Stomach (tissue), 8 donors: ENCODE measurements at regions not wholly inside any gene's neighbourhood (a gene's known extent, or its start where the extent isn't known, plus 50 kb on each side); places are given as distances from the start of the nearest gene placed in this dataset.

Source experiments
- DNase-seq, 2 donors: peaks; one replicate each; pipeline versions ENCODE4 v3.0.0 to v3.0.0-alpha.2; 2013 to 2019
- H3K27ac ChIP-seq, 5 donors: fragments of 200-600 bp in 4 of 5; sonication (generic) in 4 of 5; one replicate each; pipeline ENCODE4 v1.5.1; 2013 to 2019; ENCODE audit warnings: mild to moderate bottlenecking in 1 of 5, moderate library complexity in 1 of 5
- H3K27me3 ChIP-seq, 3 donors: fragments of 200-600 bp; sonication (generic); one replicate each; pipeline ENCODE4 v1.5.1; 2017 to 2019; ENCODE audit warnings: mixed run types in 1 of 3
- H3K36me3 ChIP-seq, 4 donors: fragments of 200-600 bp; sonication (generic); 1 replicate in 3 of 4; 2 replicates in 1 of 4; pipeline ENCODE4 v1.5.1; 2016 to 2019
- H3K4me1 ChIP-seq, 4 donors: fragments of 200-600 bp; sonication (generic); one replicate each; pipeline ENCODE4 v1.5.1; 2016 to 2019
- H3K4me3 ChIP-seq, 4 donors: fragments of 200-600 bp; sonication (generic) in 3 of 4; one replicate each; pipeline ENCODE4 v1.5.1; 2016 to 2019; ENCODE audit warnings: mild to moderate bottlenecking in 1 of 4
- H3K9me3 ChIP-seq, 4 donors: fragments of 200-600 bp; sonication (generic); one replicate each; pipeline ENCODE4 v1.5.1; 2016 to 2019
- CTCF ChIP-seq, 7 experiments: fragments of 450-650 bp in 4 of 7; fragments of 200-600 bp in 3 of 7; sonication (generic) in 3 of 7; IDR thresholded peaks; one replicate each; pipeline ENCODE4 v1.5.1; 2016 to 2019; ENCODE audit warnings: antibody characterized with exemption in 7 of 7, control low read depth in 2 of 7, mild to moderate bottlenecking in 1 of 7
- EP300 ChIP-seq: sonication (generic); formaldehyde crosslinking; IDR thresholded peaks from one replicate; pipeline ENCODE4 v1.6.1; 2017; ENCODE audit warnings: antibody characterized with exemption
- POLR2A ChIP-seq, 4 donors: fragments of 450-650 bp; IDR thresholded peaks; one replicate each; pipeline ENCODE4 v1.6.1; 2016; ENCODE audit warnings: antibody characterized with exemption in 4 of 4, control low read depth in 2 of 4, mild to moderate bottlenecking in 1 of 4, moderate library complexity in 1 of 4
- POLR2AphosphoS5 ChIP-seq, 3 donors: sonication (generic); formaldehyde crosslinking; IDR thresholded peaks; one replicate each; pipeline ENCODE4 v1.6.1; 2016; ENCODE audit warnings: antibody characterized with exemption in 3 of 3
- WGBS, 5 donors: extraction: QIAGEN DNeasy Blood & Tissue Kit in 3 of 5; methylation state at CpG; one replicate each; pipeline versions ENCODE4 v1.1.5 to v1.1.7; 2013 to 2018; 5-methylcytosine and 5-hydroxymethylcytosine counted together
- intact Hi-C: fragments of 100-400 bp; cut with DNase I; formaldehyde crosslinking; loops from one replicate; pipeline ENCODE4 v1.15.1; 2023; ENCODE audit warnings: low total_unique reads
- donor health status: healthy with polysubstance abuse.
- donor health status: Bipolar disorder and iron deficiency.
- donor health status: healthy.

GRCh38 chr21:22416555-22416954 is 1418.3 kb downstream of the NCAM2 start:
- Histone ChIP-seq H3K9me3 (no peaks in the 10 kb centered on the region), H3K27ac (no peak overlapping the region), H3K4me3 (no peak overlapping the region), H3K36me3 (no peaks in the 10 kb centered on the region), H3K27me3 (no peaks in the 10 kb centered on the region), H3K4me1 (no peaks in the 10 kb centered on the region)
- no peak for DNase-seq
- whole genome bisulfite sequencing, 5 donors = 68 to 84% (median 78%) methylated on average over 1 of the region's 1 CpG
- intact Hi-C loops = no loop called here
- TF ChIP-seq EP300 = no peak
- no peak for TF ChIP-seq POLR2A (IDR thresholded peaks at IDR 0.05)
- TF ChIP-seq CTCF (IDR thresholded peaks at IDR 0.05) = no peak
- TF ChIP-seq POLR2AphosphoS5 (IDR thresholded peaks at IDR 0.05) = no peak

- WGBS, 5 donors = 67 to 79% (median 76%) methylated on average over 6 of the region's 6 CpGs
- Histone ChIP-seq H3K9me3 (peaks cover 0 to 6% (median 0%) of the 10 kb centered on the region in 4 donors), H3K4me1 (no peaks in the 10 kb centered on the region), H3K4me3 (no peak overlapping the region), H3K27me3 (no peaks in the 10 kb centered on the region), H3K36me3 (no peaks in the 10 kb centered on the region), H3K27ac (no peak overlapping the region)
- DNase-seq = peak in 1 of 2 donors; percentile 36
- intact Hi-C loops = no loop called here
- no peak for TF ChIP-seq POLR2AphosphoS5 (IDR thresholded peaks at IDR 0.05)
- TF ChIP-seq POLR2A (IDR thresholded peaks at IDR 0.05) = no peak
- no peak for TF ChIP-seq CTCF (IDR thresholded peaks at IDR 0.05)
- TF ChIP-seq EP300 = no peak
Observed at GRCh38 chr21:22421416-22422180, 1423.4 kb downstream of the NCAM2 start.

GRCh38 chr21:22438428-22439086 is 1440.3 kb downstream of the NCAM2 start:
- H3K36me3 ChIP-seq = no peaks in the 10 kb centered on the region
- intact Hi-C loops = no loop called here
- no peak for TF ChIP-seq POLR2A (IDR thresholded peaks at IDR 0.05)
- no peaks in the 10 kb centered on the region for H3K27me3 ChIP-seq
- WGBS, 5 donors = 67 to 81% (median 77%) methylated on average over 8 of the region's 8 CpGs
- no peak overlapping the region for H3K27ac ChIP-seq
- no peaks in the 10 kb centered on the region for H3K4me1 ChIP-seq
- H3K9me3 ChIP-seq = peaks cover 0 to 8% (median 3%) of the 10 kb centered on the region in 4 donors
- DNase-seq = no peak
- no peak overlapping the region for H3K4me3 ChIP-seq

- intact Hi-C loops = no loop called here
- no peak overlapping the region for H3K27ac ChIP-seq
- no peak overlapping the region for H3K4me3 ChIP-seq
- peaks cover 0 to 6% (median 0%) of the 10 kb centered on the region in 4 donors for H3K9me3 ChIP-seq
- H3K4me1 ChIP-seq = no peaks in the 10 kb centered on the region
- H3K36me3 ChIP-seq = no peaks in the 10 kb centered on the region
- no peak for DNase-seq
- H3K27me3 ChIP-seq = no peaks in the 10 kb centered on the region
- 65 to 73% (median 69%) methylated on average over 5 of the region's 5 CpGs for WGBS, 5 donors
- TF ChIP-seq CTCF (IDR thresholded peaks at IDR 0.05) (no peak), POLR2AphosphoS5 (IDR thresholded peaks at IDR 0.05) (no peak), EP300 (no peak), POLR2A (IDR thresholded peaks at IDR 0.05) (no peak)
Observed at GRCh38 chr21:22444990-22445389, 1446.8 kb downstream of the NCAM2 start.

GRCh38 chr21:22450507-22450906 is 1452.3 kb downstream of the NCAM2 start:
- H3K4me1 ChIP-seq = no peaks in the 10 kb centered on the region
- TF ChIP-seq EP300 (no peak), POLR2A (IDR thresholded peaks at IDR 0.05) (no peak), CTCF (IDR thresholded peaks at IDR 0.05) (no peak), POLR2AphosphoS5 (IDR thresholded peaks at IDR 0.05) (no peak)
- H3K36me3 ChIP-seq = no peaks in the 10 kb centered on the region
- intact Hi-C loops = no loop called here
- no peaks in the 10 kb centered on the region for H3K9me3 ChIP-seq
- H3K27ac ChIP-seq = no peak overlapping the region
- H3K4me3 ChIP-seq = no peak overlapping the region
- 74 to 93% (median 80%) methylated on average over 1 of the region's 1 CpG for WGBS, 5 donors
- no peak for DNase-seq
- no peaks in the 10 kb centered on the region for H3K27me3 ChIP-seq
